Hypothalamus (tissue), 51 donors: ENCODE measurements at regions not wholly inside any gene's neighbourhood (a gene's known extent, or its start where the extent isn't known, plus 50 kb on each side); places are given as distances from the start of the nearest gene placed in this dataset.

Experiments
- DNase-seq, 51 donors: peaks; one replicate each; lab custom pipeline; 2025; lab: John Stamatoyannopoulos, UW

GRCh38 chr12:18897823-18898222, 159.9 kb downstream of the CAPZA3 start:
- DNase-seq: no peak

DNA sequence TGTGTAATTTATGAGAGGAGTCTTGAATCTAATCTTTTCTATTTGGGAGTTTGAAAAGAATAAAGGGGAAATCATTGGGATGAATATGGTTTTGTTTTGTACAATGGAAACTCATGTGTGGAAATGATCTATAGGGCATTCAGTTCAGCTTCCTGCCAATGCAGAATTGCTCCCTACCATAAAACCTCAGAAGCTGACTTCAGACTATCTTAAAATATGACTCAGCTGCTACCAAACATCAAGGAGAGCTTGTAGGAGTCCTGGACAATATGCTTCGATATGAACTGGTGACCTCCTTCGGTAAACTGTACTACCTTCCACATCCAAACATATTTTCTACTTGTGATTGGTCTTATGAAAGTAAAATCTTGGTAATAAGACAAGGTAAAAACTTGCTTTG, 160.6 kb downstream of the CAPZA3 start:
- DNase-seq: no peak

DNA sequence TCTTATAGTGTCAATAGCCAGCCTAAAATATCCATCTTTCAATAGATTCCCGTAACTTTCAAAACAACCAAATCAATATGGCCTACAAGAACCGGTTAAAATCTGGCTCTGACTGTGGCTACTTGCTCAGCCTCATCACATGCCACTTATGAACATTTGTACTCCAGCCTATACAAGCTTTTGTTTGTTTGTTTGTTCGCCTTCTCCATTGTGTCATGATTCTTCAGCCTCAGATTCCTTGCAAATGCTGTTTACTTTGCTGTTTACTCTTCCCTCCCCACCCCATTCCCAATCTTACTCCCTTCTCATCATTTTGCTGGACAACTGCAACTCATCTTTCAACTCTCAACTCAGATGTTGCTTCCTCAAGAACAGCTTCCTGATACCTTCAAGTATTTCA, 161.2 kb downstream of the CAPZA3 start:
- DNase-seq: no peak

DNA sequence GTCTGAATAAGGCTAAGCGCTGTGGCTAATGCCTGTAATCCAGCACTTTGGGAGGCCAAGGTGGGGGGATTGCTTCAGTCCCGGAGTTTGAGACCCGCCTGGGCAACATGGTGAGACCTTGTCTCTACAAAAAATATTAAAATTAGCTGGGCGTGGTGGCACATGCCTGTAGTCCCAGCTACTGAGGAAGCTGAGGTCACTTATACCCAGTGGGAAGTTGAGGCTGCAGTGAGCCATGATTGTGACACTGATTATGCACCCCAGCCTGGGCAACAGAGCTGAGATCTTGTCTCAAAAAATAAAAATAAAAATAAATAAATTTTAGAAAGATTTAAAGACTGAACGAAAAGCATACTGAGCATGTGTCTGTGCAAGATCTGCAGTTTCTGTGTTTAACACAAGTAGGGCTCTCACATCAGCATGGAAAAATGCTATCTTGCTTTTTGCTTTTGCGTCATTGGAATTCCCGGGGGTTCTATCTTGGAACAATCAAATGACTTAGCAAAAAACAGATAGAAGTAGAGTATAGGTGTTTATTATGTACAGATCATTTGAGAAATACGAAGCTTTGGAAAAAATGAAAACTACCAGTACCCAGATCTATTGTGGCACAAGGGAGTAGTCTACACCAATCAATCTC, 161.9 kb downstream of the CAPZA3 start:
- no peak for DNase-seq

DNA sequence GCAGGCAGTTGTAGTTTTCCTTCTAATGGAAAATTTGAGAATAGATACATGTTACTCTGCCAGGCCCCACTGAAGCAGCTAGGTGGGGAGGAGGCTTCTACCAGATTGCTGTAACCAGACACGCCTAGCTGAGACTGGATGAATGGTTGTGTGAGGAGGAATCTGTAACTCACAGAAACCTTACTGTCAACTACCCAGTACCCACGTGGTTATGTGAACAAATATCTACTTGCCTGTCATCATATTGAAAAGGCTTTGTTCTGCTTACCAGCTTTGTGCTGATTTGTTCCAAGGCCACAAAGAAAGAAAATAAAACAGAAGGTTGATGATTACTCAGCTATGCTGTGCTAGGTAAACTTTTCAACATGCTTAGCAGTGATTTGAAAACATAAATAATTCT, 167.2 kb downstream of the CAPZA3 start:
- no peak for DNase-seq

DNA sequence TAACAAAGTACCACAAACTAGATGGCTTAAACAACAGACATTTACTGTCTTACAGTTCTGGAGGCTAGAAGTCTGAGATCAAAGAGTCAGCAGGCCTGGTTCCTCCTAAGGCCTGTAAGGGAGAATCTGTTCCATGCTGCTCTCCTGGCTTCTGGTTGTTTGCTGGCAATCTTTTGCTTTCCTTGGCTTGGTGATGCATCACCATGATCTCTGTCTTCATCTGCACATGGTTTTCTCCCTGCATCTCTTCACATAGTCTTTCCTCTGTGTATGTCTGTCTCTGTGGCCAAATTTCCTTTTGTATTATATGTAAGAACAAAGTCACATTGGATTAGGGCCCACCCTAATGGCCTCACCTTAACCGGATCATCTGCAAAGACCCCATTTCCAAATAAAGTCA, 168.5 kb downstream of the CAPZA3 start:
- no peak for DNase-seq

- DNase-seq: no peak
Observed at GRCh38 chr12:18907127-18907526, 169.2 kb downstream of the CAPZA3 start.

DNA sequence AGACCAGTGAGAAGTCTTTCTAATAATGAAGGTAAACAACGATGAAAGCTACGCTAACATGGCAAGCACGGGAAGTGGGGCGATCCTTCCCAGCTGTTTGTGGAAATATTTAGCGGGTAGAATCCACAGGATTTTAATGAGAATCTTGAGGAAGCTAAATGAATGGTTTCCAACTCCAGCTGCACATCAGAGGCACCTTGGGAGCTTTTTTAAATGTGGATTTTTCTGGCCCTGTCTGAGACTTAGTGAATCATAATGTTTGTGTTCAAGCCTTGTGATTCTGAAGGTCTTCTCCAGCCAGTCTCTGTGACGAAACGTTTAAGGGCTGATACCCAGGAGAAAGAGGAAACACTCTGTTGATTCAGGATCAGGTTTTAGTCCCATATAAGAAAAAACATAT, 169.8 kb downstream of the CAPZA3 start:
- DNase-seq: no peak

DNA sequence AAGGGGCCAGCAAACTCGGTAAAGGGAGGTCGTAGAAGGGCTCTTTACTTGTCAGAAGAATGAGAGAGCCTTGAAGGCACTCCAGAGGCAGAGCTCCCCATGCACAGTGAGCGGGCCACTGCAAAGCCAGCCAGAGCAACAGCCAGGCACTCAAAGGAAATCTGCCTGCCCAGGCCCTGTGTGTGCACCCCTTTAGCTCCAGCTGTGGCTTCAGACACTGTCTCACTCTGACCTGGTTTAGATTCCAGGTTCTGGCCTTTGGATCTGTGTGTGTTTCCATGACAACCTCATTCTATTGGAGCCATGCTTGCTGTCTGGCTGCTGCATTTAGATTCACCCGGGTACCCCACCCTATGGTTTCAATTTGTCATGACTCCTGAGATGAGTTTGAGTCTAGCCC, 170.3 kb downstream of the CAPZA3 start:
- DNase-seq: peak in 5 of 51 donors; percentile 1 to 33 (median 6)

DNA sequence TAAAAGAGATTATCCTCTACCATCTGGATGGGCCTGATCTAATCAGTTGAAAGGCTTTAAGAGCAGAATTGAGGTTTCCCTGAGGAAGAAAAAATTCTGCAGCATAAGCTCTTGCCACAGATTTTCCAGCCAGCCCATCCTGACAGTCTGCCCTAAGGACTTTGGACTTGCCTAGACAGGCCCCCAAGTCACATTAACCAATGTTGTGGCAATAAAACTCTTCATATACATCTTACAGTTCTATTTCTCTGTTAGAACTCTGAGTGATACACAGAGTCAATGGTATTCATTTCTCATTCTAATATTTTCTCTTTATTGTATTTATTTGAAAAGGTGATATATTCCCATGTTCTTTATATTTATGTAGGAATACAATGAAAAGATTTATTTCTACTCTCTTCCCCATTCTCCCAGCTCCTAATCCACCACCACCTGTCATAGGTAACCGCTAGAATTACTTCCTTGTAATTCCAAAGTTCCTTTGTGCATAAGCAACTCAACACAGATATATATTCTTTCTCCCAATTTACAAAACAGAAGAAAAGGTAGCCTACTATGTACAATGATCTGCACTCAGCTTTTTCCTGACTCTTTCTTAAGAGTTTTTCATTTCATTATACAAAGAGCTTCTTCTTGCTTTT, 182.1 kb downstream of the CAPZA3 start:
- DNase-seq: no peak

DNA sequence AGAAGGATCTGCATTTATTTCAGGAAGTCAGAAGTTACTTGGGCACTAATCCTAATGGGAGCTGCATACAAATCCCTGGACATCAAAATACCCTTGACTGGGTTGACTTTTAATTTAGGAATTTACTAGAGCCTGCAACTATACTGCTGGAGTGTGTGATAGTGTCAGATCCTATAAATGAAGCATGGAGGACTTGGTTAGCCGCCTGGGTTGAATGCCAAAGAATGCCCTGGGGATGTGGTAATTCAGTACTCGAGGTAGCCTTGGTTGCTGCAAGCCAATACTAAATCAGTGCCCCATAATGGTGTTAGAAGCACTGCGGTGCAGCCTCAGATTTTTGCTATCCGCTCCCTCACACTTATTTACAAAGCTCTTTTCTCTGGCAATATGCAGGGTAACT, 184.9 kb downstream of the CAPZA3 start:
- no peak for DNase-seq

- no peak for DNase-seq
Observed at GRCh38 chr12:18923721-18924120, 185.8 kb downstream of the CAPZA3 start.

DNA sequence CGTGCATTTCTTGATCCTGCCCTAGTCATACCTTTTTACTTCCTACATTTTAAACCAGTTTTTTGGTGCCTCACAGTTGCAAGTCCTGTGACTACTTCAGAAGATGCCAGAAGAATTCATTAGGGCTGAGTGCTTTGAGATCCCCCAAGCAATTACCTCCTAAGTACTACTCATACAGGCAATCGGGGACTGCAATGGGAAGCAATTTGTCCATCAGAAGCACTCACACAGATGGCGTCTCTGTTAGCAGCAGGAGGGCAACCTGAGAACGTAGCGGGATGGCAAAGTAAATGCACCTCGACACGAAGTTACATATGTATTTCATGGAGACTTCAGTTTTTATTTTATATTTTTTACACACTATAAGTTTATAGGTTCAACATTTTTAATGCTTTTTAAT, 188.3 kb downstream of the CAPZA3 start:
- no peak for DNase-seq

- no peak for DNase-seq
Observed at GRCh38 chr12:18932211-18932610, 194.3 kb downstream of the CAPZA3 start.

DNA sequence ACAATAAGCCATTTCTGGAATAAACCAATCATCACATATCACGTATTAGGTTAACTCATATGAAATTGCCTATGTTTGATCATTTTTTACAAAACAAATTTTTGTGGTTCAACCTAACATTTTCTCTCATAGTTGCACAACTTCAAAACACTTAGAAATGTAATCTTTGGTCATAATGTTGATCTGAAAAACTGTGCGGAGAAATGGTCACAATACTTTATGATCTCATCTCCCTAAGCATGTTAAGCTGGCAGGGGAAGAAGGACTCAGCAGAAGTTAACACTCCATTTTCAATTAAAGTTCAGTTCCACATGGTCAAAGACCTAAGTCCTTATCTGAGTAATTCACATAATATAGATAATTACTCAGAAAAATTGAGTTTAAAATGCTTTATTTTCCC, 194.8 kb downstream of the CAPZA3 start:
- no peak for DNase-seq

GRCh38 chr12:18935371-18935965, 194.1 kb upstream of the PLEKHA5 start:
- no peak for DNase-seq

- DNase-seq: no peak
Observed at GRCh38 chr12:18939051-18939450, 190.5 kb upstream of the PLEKHA5 start.

GRCh38 chr12:18942669-18943068, 186.9 kb upstream of the PLEKHA5 start:
- DNase-seq: no peak

GRCh38 chr12:18943200-18943599, 186.3 kb upstream of the PLEKHA5 start:
- no peak for DNase-seq

GRCh38 chr12:18946106-18946505, 183.4 kb upstream of the PLEKHA5 start:
- DNase-seq: no peak

GRCh38 chr12:18951218-18951617, 178.3 kb upstream of the PLEKHA5 start:
- no peak for DNase-seq

DNA sequence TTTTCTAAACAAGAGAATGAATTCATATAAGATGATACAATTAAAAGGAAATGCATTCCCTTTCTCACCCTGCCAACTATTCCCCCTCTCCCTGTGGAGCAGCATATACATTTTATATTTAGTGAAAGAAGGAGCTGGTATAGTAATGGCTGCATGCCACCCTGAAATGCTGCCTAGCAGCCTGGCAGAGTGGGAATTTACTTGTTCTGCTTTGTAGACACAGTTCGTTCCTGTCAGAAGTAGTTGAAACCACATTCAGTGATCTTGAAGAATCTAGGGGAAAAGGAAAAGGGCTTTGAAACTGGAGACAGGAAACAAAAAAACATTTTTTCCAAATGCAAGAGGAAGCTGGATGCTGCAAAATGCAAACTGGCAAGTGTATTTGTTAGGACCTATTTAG, 176.0 kb upstream of the PLEKHA5 start:
- no peak for DNase-seq
